ENCODE measurements at regions not wholly inside any gene's neighbourhood (a gene's known extent, or its start where the extent isn't known, plus 50 kb on each side); places are given as distances from the start of the nearest gene placed in this dataset.

- WGBS (ENCODE audit: extremely low coverage, insufficient read length, low lambda C conversion rate), result no CpG with 5 or more reads among the region's 5 CpGs
- H3K79me2 ChIP-seq (ENCODE audit: insufficient read depth, low read length), result no peaks in the 10 kb centered on the region
- no peak overlapping the region for H2BK5ac ChIP-seq (ENCODE audit: insufficient read length, low read length)
- no peak for DNase-seq
- H3K27me3 Mint-ChIP-seq (ENCODE audit: low read depth), result no peaks in the 10 kb centered on the region; the same call in 1 of the 2 replicates
- H2BK20ac ChIP-seq (ENCODE audit: low read depth, low read length, poor library complexity, severe bottlenecking), result no peak overlapping the region
- H3K9me3 Mint-ChIP-seq, result no peaks in the 10 kb centered on the region
- no peaks in the 10 kb centered on the region for H3K27me3 ChIP-seq (ENCODE audit: insufficient read depth, low read length)
- H3K79me1 ChIP-seq (ENCODE audit: insufficient read depth, low read depth, low read length, poor library complexity, severe bottlenecking), result no peaks in the 10 kb centered on the region
- no peak overlapping the region for H3K4me2 ChIP-seq (ENCODE audit: insufficient read depth, insufficient read length, low read length)
- H3K23me2 ChIP-seq (ENCODE audit: insufficient read length, low read depth, low read length, poor library complexity, severe bottlenecking), result no peaks in the 10 kb centered on the region
- no peak overlapping the region for H3K23ac ChIP-seq (ENCODE audit: insufficient read length, low read depth, low read length)
- no peak overlapping the region for H4K5ac ChIP-seq (ENCODE audit: insufficient read length, low read depth, low read length)
- no peak overlapping the region for H3K4me3 Mint-ChIP-seq
- no peak overlapping the region for H3K9ac ChIP-seq (ENCODE audit: extremely low read depth, insufficient read length, low read length)
- no peak overlapping the region for H3K4ac ChIP-seq (ENCODE audit: low read depth, low read length)
- H3K18ac ChIP-seq (ENCODE audit: insufficient read length, low read depth, low read length), result no peak overlapping the region
- H3K56ac ChIP-seq (ENCODE audit: insufficient read length, low read depth, low read length), result no peak overlapping the region
- H3K27ac ChIP-seq (ENCODE audit: insufficient read length, low read depth, low read length), result no peak overlapping the region
- H3K4me1 ChIP-seq (ENCODE audit: insufficient read depth, low read length), result no peaks in the 10 kb centered on the region
- H3K14ac ChIP-seq (ENCODE audit: insufficient read depth, low read length), result no peak overlapping the region
- no peak overlapping the region for H2BK120ac ChIP-seq (ENCODE audit: low read depth, low read length, poor library complexity, severe bottlenecking)
- no peaks in the 10 kb centered on the region for H3K4me1 Mint-ChIP-seq
- no peak overlapping the region for H2AFZ ChIP-seq (ENCODE audit: low read length)
- H2BK15ac ChIP-seq (ENCODE audit: low read depth, low read length), result no peak overlapping the region
- TF ChIP-seq CTCF (conservative IDR thresholded peaks at IDR 0.05), result no peak
- no peak overlapping the region for H4K91ac ChIP-seq (ENCODE audit: insufficient read length, low read depth, low read length)
- no peaks in the 10 kb centered on the region for H4K20me1 ChIP-seq (ENCODE audit: control insufficient read depth, insufficient read depth, insufficient read length)
- H3K36me3 Mint-ChIP-seq (ENCODE audit: insufficient read depth in 1 of 3, low read depth in 3 of 3), result no peaks in the 10 kb centered on the region
- H2AK5ac ChIP-seq (ENCODE audit: insufficient read length, low read length), result no peak overlapping the region
- no peak overlapping the region for H3K27ac Mint-ChIP-seq
- H3T11ph ChIP-seq (ENCODE audit: low read length), result no peak overlapping the region
- no peak overlapping the region for H2BK12ac ChIP-seq (ENCODE audit: insufficient read length, low read depth, low read length)
- no peaks in the 10 kb centered on the region for H3K9me3 ChIP-seq (ENCODE audit: control insufficient read depth, low read depth, low read length)
- no peak overlapping the region for H4K8ac ChIP-seq (replicated peaks; ENCODE audit: insufficient read length, low read depth, low read length)
These were observed 232.2 kb upstream of the KLF4 start for GRCh38 chr9:107721705-107722245.
